22Rv1 (cell line): ENCODE measurements at regions not wholly inside any gene's neighbourhood (a gene's known extent, or its start where the extent isn't known, plus 50 kb on each side); places are given as distances from the start of the nearest gene placed in this dataset.

Experiments
- CTCF ChIP-seq: fragments of 450-650 bp; IDR thresholded peaks from 2 replicates; pipeline ENCODE4 v1.5.1; 2017; ENCODE audit warnings: mild to moderate bottlenecking
- ZFX ChIP-seq: fragments of 450-650 bp; IDR thresholded peaks from 2 replicates; pipeline ENCODE4 v1.6.1; 2017; ENCODE audit warnings: antibody characterized with exemption, borderline replicate concordance

- TF ChIP-seq CTCF (no peak), ZFX (no peak)
Observed at GRCh38 chr4:100086766-100087431, 103.4 kb downstream of the DDIT4L start.
